HG02852 (cell line): ENCODE measurements at regions not wholly inside any gene's neighbourhood (a gene's known extent, or its start where the extent isn't known, plus 50 kb on each side); places are given as distances from the start of the nearest gene placed in this dataset.

Experiments
- ATAC-seq: cut with Tn5 transposase; IDR thresholded peaks from one replicate; pipeline ENCODE4 v1.9.1; 2021; ENCODE audit warnings: mild to moderate bottlenecking, moderate library complexity; ENCODE audit not compliant: unreplicated experiment

DNA sequence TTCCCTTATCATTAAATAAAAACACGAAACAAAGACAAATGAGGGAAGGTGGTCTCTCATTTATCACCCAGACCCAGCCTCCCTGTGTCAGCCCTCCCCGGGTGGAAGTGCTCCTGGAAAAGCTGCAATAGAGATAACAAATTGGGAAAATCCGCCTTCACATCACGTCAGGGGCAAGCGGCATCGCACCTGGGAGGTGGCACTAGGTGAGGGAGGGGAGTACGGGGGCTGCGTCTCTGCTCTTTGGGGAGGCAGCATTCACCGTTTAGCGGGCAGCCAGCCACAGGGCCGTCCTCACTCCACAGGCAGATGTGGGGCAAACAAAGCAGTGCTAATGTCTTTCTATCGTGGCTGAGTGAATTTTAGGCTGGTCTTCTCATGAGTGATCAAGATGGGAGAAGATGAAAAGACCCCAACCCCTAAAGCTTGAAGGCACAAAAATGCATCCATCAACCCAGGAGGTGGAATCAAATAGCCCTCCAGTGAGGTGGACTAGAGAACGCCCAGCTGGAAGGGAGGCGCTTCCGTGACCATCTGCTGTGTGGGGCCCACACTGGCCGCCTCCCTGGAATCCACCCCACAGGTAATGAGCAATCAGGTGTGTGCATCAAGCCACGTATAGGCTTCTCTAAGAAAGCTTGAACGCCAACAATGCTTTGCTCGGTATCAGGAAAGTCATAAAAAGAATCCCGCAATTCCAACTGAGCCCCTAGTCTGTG is 629.5 kb downstream of the BRD1 start:
- ATAC-seq = no peak

DNA sequence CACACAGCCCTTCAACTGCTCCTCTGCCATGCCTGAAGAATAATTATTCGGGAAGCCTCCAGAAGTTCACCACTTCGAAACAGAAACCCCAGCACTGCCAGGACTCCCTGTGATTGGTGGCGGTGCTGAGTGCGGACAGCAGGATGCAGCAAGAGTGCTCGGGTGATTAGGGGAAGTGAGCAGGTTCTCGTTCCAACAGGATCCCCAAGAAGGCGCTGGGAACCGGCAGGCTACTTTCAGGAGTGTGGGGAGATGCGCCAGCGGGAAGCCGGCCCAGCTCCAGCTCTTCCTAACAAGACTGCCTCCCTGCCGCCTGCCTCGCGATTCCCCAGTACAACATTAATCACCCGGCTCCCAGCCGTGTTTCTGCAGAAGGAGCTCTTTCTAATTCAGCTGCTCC is 630.2 kb downstream of the BRD1 start:
- no peak for ATAC-seq

DNA sequence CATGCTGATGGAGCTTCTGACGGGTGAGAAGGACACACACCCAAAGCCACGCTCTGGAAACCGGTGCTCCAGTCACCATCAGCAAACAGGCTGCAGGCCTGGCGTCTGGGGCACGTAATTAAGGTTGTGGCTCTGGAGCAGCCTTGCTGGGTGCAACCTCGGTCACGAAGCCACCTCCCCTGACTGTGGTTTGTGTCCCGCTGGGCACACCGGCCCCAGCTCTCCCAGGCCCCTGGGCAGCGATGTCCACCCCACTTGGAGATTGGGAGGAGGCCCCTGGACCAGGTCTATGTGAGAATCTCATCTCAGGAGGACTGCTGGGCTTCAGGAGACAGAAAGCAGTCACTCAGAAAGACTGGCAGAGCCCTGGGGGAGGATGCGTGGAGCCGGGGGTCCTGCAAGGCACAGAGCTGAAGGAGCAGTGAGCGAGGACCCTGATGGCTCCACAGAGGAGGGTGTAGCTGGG is 631.6 kb downstream of the BRD1 start:
- no peak for ATAC-seq

DNA sequence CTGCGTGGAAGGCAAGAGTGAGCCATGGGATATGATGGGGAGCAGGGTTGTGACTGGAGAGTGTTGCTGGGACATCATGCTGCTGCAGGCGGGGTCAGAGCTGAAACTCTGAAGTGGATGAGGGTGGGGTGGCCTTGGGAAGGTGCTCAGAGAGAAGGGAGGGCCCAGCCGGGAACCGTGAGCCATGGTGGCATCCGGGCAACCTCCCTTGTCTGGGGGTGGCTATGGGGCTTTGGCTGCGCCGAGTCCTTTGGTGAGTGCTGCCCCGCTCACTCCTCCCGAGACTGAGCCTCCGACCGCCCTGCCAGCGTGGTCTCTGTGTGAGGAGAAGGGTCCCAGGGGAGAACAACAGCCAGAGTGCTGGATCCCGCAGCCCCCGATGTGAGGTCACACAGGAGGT is 632.0 kb downstream of the BRD1 start:
- no peak for ATAC-seq

DNA sequence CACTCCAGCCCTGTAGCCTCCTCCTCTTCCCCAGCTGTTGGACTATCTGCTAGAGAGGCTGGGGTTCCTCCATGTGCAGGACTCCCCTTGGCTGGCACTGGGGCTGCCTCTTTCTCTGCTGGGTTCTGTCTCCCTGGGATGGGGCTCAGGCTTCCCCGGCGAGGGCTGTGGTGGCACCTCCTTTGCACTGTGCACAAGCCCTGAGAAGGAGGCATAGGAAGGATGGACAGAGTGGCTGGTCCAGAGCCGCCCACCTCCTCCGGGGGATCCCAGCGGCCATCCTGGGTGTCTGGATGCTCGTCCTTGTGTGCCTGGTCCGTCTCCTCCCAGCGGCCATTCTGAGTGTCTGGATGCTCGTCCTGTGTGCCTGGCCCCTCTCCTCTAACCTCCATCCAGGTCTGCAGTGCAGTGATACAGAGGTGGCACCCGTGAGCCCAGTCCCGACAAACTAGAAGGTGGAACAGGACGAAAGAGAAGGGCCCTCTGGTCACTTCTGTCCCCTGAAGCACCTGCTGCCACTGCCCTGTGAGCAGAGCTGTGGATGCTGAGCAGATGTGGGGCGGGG is 633.7 kb downstream of the BRD1 start:
- no peak for ATAC-seq

DNA sequence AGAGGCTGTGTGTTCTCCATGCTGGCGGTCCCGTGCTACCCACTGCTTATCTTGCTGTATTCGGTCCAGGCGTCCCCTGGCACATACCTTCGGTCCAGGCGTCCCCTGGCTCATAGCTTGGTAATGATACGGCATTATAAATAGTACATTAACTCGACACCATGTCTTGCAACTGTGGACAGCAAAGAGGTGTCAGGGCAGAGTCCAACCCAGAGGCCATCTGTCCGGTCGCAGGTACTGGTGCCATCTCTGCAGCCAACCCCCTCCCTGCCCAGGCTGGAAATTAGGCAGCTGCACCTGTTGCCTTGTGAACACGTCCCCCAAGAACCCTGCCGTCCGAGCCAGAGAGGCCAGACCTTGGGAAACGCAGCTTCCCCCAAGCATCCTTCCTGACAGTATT is 634.3 kb downstream of the BRD1 start:
- ATAC-seq = no peak

DNA sequence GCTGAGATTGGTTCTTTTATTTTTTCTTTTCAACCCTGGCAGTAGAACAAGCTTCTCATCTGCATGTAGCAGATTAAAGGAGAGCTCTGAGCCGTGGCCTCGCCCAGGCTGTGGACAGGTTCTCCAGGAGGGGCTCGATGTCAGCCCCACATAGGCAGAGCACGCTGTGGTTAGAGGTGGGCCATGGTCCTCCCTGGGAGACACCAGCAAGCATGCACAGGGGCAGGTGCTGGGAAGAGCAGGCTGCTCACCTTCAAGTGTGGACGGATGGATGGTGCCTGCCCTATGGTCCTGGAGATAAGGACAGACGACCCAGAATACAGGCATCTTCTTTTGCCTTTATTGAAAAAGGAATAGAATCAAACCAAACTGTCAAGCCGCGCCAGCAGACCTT is 634.8 kb downstream of the BRD1 start:
- ATAC-seq = no peak

DNA sequence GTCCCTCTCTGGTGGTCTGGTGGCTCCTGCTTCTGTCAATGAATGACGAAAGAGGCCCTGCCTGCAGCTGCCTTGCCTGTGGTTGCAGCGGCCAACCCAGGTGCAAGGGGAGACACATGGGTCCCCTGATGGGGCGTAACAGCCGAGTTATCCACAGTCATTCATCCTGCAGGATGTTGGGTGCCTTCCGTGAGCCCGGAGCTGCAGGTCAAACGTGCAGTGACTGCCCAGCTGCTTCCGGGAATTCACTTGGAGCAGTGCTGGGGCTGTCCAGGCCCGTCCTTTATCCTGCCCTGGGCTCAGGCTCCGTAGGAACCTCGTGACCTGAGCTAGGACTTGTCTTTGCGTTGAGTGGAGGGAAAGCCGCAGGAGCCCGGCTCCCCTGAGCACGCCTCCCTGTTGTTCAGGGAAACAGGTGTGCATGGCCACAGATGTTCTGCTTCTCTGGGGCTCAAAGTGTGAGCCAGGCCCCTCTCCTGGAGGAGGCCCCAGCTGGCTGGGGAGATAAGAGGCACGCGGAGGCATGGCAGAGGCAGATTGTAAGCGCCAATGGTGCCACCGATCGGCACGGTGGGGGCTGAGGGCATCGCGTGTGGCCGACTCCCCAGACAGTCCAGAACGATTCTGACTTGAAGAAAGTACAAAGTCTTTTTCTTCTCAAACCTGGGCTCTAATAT is 635.4 kb downstream of the BRD1 start:
- ATAC-seq = no peak

DNA sequence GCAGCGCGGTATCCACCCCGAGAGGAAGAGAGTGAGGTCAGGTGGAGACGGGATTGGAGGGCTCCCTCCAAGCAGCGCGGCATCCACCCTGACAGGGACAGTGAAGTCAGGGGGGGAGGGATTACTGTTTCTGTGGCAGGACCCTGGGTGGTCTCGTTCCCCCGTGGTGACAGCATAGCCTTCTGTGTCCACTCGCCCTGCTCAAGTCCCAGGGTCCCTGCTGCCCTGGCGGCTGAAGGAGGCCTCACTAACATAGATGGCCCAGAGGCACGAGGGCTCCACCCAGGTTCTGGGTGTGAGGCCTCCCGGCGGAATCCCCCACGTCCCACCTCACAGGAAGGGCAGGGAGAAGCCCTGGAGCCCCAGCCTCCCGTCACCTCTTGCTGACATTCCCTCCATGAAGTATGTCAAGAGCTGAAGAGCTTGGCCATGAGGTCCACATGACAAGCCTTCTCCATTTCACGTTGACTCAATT is 636.1 kb downstream of the BRD1 start:
- ATAC-seq = no peak

DNA sequence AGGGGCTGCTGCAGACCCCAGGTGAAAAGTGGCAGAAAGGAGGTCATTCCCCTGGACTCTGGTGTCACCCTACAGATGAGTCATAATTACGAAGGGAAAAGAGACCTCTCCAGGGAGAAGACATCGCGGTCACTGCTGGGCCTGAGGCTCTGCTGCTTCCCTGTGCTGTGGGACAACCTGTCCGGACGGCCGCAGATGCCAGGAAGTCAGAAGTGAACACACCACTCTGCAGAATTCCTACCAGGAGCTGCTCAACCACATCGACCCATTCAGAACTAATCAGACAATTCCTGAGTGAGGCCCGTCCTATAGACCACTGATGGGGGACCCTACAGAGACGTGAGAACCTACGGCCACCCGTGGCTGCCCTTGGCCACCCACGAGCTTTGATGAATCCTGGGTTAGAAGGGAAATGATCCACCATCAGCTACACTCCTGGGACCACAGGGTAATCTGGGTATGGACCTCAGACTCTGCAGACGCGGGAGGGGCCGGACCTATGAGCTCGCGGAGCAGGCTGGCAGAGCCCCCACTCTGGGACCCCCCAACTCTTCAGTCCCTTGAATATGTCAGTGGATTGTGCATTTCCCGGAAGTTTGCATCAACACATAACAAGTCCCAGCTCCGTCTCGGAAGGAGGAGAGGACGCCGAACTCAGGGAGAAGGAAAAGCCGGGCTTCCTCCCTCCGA is 636.7 kb downstream of the BRD1 start:
- ATAC-seq = no peak

DNA sequence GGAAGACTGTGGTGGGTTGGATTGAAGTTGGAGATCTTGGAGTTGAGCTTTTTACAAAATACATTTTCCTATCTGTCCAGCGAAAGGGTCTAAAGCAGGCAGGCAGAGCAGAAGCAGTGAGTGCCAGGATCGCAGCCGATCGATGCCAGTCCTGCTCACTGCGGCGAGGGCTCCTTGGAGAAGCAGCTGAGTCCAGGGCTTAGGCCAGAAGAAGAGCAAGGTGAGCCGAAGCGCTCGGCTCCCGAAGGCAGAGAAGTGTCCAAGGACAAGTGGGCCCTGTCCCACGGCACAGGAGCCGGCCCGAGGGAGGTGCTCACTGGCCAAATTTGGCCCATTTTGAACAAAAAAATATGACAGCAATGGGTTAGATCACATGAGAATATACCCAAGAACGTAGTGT is 637.8 kb downstream of the BRD1 start:
- ATAC-seq = no peak

DNA sequence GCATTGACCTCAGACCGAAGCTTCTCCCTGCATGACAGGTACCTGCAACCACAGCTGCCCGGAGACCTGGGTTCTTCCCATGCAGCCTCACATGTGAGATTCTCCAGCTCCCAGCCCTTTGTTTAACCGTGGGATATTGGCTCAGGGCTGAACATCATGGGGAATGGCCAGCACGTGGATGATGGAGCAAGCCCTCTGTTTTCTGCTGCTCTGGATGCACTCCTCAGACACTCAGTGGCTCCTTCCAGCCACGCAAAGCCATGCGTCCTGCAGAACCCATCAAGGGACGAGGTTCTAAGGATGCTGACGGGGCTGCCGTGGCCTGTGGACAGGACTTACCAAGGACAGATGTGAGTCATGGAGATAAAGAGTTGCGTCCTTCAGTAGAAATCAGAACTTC is 639.1 kb downstream of the BRD1 start:
- no peak for ATAC-seq

DNA sequence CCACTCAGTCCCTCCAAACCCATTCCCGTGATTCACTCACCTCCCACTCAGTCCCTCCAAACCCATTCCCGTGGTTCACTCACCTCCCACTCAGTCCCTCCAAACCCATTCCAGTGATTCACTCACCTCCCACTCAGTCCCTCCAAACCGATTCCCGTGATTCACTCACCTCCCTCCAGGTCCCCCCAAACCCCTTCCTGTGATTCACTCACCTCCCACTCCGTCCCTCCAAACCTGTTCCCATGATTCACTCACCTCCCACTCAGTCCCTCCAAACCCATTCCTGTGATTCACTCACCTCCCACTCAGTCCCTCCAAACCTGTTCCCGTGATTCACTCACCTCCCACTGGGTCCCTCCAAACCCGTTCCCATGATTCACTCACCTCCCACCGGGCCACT is 639.6 kb downstream of the BRD1 start:
- no peak for ATAC-seq

DNA sequence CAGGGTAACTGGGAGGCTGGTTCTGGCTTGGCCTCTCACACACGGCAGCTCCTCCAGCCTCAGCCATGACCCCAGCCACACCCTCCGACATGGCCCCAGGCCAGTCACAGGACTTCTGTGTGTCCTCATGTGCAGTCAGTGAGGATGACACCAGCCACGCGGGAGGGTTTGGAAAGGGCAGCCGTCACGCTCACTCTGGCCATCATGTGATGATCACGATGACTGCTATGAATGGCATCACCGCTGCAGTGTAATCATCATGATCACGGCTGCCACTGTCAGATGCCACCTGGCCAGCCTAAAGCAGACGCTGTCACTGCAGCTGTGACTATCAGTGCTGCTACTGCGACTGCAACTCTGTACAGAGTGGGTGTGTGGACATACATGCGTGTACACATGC is 640.9 kb downstream of the BRD1 start:
- ATAC-seq = no peak

DNA sequence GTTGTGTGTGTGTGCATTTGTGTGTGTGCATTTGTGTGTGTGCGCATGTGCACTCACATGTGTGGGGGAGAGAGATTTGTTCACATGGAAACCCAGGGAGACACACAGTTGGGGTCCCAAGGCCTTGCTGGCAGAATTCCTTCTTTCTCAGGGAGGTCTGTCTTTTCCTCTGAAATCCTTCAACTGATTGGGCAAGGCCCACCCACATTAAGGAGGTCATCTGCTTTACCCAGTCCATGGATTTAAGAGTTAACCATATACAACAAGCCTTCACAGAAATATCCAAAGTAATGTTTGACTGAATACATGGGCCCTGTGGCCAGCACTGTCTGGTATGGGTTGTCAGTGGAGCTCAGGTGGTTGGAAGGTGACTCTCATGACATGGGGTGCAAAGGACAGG is 641.4 kb downstream of the BRD1 start:
- no peak for ATAC-seq

DNA sequence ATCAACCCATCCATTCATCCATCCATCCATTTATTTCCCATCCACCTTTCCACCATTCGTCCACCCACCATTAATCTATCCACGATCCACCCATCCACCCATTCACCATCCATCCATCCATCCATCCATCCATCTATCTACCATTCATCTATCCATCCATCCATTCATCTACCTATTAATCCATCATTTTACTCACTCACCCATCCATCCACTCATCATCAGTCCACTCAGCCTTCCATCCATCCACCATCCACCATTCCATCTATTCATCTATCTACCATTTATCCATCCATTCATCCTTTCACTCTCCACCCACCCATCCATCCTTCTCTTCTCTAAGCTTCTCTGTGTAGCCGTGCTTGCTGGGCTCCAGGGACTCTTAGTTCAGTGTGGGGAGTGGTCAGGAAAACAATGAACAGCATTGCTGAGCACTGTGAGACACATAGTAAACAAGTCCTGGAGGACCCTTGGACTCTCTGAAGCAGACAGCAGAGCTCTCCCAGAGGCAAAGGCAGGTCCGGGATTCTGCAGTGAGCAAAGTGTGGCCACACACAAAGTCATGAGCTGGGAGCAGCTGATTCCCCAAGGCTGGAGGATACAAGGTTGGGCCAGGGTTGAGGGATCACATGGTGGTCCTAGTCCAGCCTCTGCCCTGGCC is 642.2 kb downstream of the BRD1 start:
- no peak for ATAC-seq

DNA sequence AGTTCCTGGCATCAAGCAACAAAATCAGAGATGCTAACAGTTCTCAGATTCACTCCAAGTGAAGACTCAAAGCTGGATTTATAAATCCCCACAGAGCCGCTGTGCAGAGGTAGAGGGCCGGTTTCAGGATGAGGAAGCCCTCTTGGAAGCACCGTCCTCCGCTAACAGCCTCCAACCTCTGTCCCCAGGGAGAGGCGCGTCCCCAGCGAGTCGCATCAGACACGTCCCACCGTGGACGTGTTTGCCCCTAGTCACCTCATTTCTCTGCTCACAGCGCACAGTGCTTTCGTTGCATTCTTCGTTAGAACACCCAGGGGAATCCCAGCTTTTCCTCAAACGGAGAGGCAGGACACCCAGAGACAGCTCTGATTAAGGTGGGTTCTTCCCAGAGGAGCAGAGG is 642.9 kb downstream of the BRD1 start:
- no peak for ATAC-seq

DNA sequence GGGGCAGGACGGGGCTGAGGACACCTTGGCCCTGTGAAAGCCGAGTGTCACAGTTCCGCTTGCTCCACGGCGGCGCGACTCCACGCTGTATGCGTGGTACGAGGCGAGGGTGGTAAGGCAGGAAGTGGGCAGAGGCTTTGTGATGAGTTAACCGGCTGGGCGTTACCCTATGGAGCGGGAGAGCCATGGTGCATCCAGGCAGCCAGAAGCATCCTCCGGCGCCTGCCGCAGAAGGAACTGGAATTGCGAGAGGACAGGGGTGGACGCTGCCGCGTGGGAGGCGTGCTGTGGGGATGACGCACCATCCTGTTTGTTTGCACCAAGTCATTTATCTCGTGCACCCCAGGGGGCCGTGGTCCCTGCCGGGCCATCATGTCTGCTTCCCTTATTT is 643.9 kb downstream of the BRD1 start:
- ATAC-seq = no peak

DNA sequence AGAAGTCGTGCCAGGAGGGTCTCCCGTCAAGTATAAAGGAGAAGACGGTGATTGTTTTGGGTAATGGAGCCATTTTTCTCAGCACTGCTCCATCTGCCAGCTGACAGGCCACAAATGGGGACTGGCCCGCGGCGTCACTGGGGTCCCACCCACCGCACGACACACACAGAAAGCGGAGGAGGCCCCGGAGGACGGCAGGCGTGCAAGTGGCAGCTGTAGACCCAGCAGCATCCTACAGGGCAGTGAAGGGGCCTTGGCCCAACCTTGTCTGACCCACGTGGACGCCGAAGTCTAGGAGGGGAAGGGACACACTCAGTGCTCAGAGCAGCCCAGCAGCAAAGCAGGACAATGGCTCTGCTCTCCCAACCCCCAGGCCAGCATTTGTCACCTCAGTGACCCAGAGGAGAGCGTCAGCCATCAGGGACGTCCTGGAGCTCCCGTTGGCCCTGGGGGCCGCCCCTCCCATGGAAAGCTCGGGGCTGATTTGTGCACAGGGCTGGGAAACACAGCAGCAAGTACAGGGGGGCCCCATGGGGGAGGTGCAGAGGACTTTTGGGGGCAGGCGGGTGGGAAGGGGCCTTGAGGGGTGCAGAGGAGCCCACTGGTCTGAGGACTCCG is 644.4 kb downstream of the BRD1 start:
- ATAC-seq = no peak

DNA sequence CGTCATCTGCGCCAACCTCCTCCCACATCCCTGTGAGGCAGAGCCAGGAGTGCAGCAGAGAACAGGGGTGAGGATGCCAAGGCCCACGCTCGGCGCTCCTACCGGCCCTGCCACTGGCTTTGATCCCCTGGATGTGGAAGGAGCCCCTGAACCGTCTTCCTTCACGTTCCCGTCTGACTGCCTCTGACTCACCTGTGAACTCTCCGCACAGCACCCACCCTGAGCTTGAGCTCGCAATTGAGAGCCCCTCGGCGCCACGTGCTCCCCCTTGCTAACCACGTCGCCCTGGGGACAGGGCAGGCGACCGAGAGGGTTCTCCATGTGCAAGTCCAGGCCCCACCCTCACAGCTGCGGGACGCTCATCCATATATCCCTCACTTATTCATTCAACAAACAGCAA is 645.3 kb downstream of the BRD1 start:
- ATAC-seq = no peak

DNA sequence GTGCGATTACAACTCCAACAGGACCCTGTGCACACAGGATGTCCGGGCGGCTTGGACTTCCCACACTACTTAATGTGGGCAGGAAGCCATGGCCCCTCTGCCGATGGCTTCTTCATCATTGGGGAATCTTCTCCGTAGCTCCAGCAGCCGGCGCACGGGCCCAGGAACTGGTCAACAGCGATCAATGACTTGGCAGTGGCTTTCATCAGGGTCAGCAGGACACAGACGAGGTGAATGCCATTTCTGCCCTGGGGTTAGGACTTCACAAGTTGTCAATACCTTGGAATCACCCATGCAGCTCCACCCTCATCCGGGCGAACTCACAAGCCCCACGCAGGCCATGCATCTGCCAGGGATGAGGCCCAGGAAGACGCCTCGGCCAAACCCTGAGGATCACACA is 645.7 kb downstream of the BRD1 start:
- no peak for ATAC-seq
